Fibroblast of lung (primary cell): ENCODE measurements at regions not wholly inside any gene's neighbourhood (a gene's known extent, or its start where the extent isn't known, plus 50 kb on each side); places are given as distances from the start of the nearest gene placed in this dataset.

Source experiments
- DNase-seq, 2 donors: peaks; one replicate each; pipeline versions ENCODE4 v3.0.0 to v3.0.0-alpha.2; 2010; ENCODE audit warnings: low read depth in 2 of 2
- H2AFZ ChIP-seq: 2 replicates; pipeline ENCODE4 v1.5.1; 2012; ENCODE audit warnings: low read length, control low read depth, inconsistent platforms
- H3K27ac ChIP-seq: 2 replicates; pipeline ENCODE4 v1.5.1; 2011; ENCODE audit warnings: low read length, control low read depth; ENCODE audit not compliant: insufficient read depth
- H3K27me3 ChIP-seq: 2 replicates; pipeline ENCODE4 v1.5.1; 2011; ENCODE audit warnings: mild to moderate bottlenecking, low read length; ENCODE audit not compliant: control insufficient read depth, insufficient read depth
- H3K36me3 ChIP-seq: 2 replicates; pipeline ENCODE4 v1.5.1; 2011; ENCODE audit warnings: low read length; ENCODE audit not compliant: control insufficient read depth, insufficient read depth
- H3K4me1 ChIP-seq: 2 replicates; pipeline ENCODE4 v1.5.1; 2011; ENCODE audit warnings: low read length; ENCODE audit not compliant: control insufficient read depth, insufficient read depth; ENCODE audit errors: extremely low read depth
- H3K4me2 ChIP-seq: 2 replicates; pipeline ENCODE4 v1.5.1; 2011; ENCODE audit warnings: low read length, control low read depth; ENCODE audit not compliant: insufficient read depth; ENCODE audit errors: extremely low read depth
- H3K4me3 ChIP-seq, 4 experiments: fragments of 200-600 bp in 1 of 4; sonication (generic) in 1 of 4; replicated peaks in 1 of 4; 2 replicates each; pipeline ENCODE4 v1.5.1; 2011 to 2016; ENCODE audit warnings: low read length in 4 of 4, low read depth in 3 of 4, mild to moderate bottlenecking in 3 of 4, control low read depth in 2 of 4, inconsistent platforms in 1 of 4, mixed read lengths in 1 of 4; ENCODE audit not compliant: insufficient read depth in 1 of 4; ENCODE audit errors: control extremely low read depth in 1 of 4
- H3K79me2 ChIP-seq: 2 replicates; pipeline ENCODE4 v1.5.1; 2012; ENCODE audit warnings: mild to moderate bottlenecking, low read length, inconsistent platforms; ENCODE audit not compliant: control insufficient read depth, insufficient read depth
- H3K9ac ChIP-seq: 2 replicates; pipeline ENCODE4 v1.5.1; 2011; ENCODE audit warnings: mild to moderate bottlenecking, low read length, control low read depth; ENCODE audit not compliant: insufficient read depth
- H3K9me3 ChIP-seq: 2 replicates; pipeline ENCODE4 v1.5.1; 2012; ENCODE audit warnings: low read depth, low read length; ENCODE audit not compliant: control insufficient read depth, insufficient read depth
- H4K20me1 ChIP-seq: 2 replicates; pipeline ENCODE4 v1.5.1; 2011; ENCODE audit warnings: low read length; ENCODE audit not compliant: control insufficient read depth, insufficient read depth; ENCODE audit errors: extremely low read depth
- CTCF ChIP-seq, 2 donors: IDR thresholded peaks in 1 of 2; conservative IDR thresholded peaks in 1 of 2; 1 replicate in 1 of 2; 2 replicates in 1 of 2; pipeline ENCODE4 v1.5.1; 2011 to 2012; ENCODE audit warnings: low read length in 2 of 2, control low read depth in 1 of 2, inconsistent platforms in 1 of 2, low read depth in 1 of 2, mild to moderate bottlenecking in 1 of 2
- EZH2 ChIP-seq: IDR thresholded peaks from 2 replicates; pipeline ENCODE4 v1.5.1; 2012; ENCODE audit warnings: low read length, control low read depth, mild to moderate bottlenecking; ENCODE audit errors: missing control alignments

GRCh38 chr2:16515696-16516095 lies 149.9 kb downstream of the CYRIA start:
- H3K4me1 ChIP-seq: no peaks in the 10 kb centered on the region
- no peaks in the 10 kb centered on the region for H3K27me3 ChIP-seq
- H3K9ac ChIP-seq: no peak overlapping the region
- no peaks in the 10 kb centered on the region for H4K20me1 ChIP-seq
- H2AFZ ChIP-seq: no peak overlapping the region
- H3K79me2 ChIP-seq: no peaks in the 10 kb centered on the region
- no peak overlapping the region for H3K4me2 ChIP-seq
- no peaks in the 10 kb centered on the region for H3K9me3 ChIP-seq
- no peak overlapping the region for H3K27ac ChIP-seq
- no peak for DNase-seq
- no peak for TF ChIP-seq EZH2
- TF ChIP-seq CTCF (conservative IDR thresholded peaks at IDR 0.05 in 1 of 2, IDR thresholded peaks at IDR 0.05 in 1 of 2; ENCODE audit: low read depth in 1 of 2, low read length in 2 of 2): no peak
- no peaks in the 10 kb centered on the region for H3K36me3 ChIP-seq
- no peak overlapping the region for H3K4me3 ChIP-seq

GRCh38 chr2:16513626-16514025 lies 152.0 kb downstream of the CYRIA start:
- Histone ChIP-seq H3K4me1 (no peaks in the 10 kb centered on the region), H2AFZ (no peak overlapping the region), H3K9me3 (no peaks in the 10 kb centered on the region), H4K20me1 (no peaks in the 10 kb centered on the region), H3K9ac (no peak overlapping the region), H3K79me2 (no peaks in the 10 kb centered on the region), H3K36me3 (no peaks in the 10 kb centered on the region), H3K4me2 (no peak overlapping the region), H3K27ac (no peak overlapping the region), H3K4me3 (no peak overlapping the region), H3K27me3 (no peaks in the 10 kb centered on the region)
- TF ChIP-seq EZH2 (no peak), CTCF (conservative IDR thresholded peaks at IDR 0.05 in 1 of 2, IDR thresholded peaks at IDR 0.05 in 1 of 2; ENCODE audit: low read depth in 1 of 2, low read length in 2 of 2) (no peak)
- DNase-seq: no peak

GRCh38 chr2:16511041-16511440 lies 154.6 kb downstream of the CYRIA start:
- Histone ChIP-seq H3K9me3 (no peaks in the 10 kb centered on the region), H4K20me1 (no peaks in the 10 kb centered on the region), H3K27ac (no peak overlapping the region), H2AFZ (no peak overlapping the region), H3K9ac (no peak overlapping the region), H3K36me3 (no peaks in the 10 kb centered on the region), H3K79me2 (no peaks in the 10 kb centered on the region), H3K4me1 (no peaks in the 10 kb centered on the region), H3K4me2 (no peak overlapping the region), H3K4me3 (no peak overlapping the region), H3K27me3 (no peaks in the 10 kb centered on the region)
- no peak for DNase-seq
- no peak for TF ChIP-seq CTCF (conservative IDR thresholded peaks at IDR 0.05 in 1 of 2, IDR thresholded peaks at IDR 0.05 in 1 of 2; ENCODE audit: low read depth in 1 of 2, low read length in 2 of 2)
- TF ChIP-seq EZH2: no peak
